CD4-positive, alpha-beta T cell treated with Interleukin-6 at 100 ng/mL for 8 hours (primary cell): ENCODE measurements at regions not wholly inside any gene's neighbourhood (a gene's known extent, or its start where the extent isn't known, plus 50 kb on each side); places are given as distances from the start of the nearest gene placed in this dataset.

ENCODE experiments used
- DNase-seq: peaks from one replicate; pipeline ENCODE4 v3.0.0-alpha.2; 2020; ENCODE audit warnings: mixed read lengths, low spot score

- no peak for DNase-seq
Measured at GRCh38 chr6:10048370-10049297, 366.2 kb downstream of the TFAP2A start.

GRCh38 chr6:10042280-10042679 is 372.6 kb downstream of the TFAP2A start:
- DNase-seq, result no peak

- no peak for DNase-seq
Measured at GRCh38 chr6:10033223-10033829, 381.5 kb downstream of the TFAP2A start.

GRCh38 chr6:10031617-10032016 is 383.3 kb downstream of the TFAP2A start:
- no peak for DNase-seq

GRCh38 chr6:10030942-10031537 is 383.8 kb downstream of the TFAP2A start:
- DNase-seq, result no peak

- no peak for DNase-seq
Measured at GRCh38 chr6:10028222-10028621, 386.7 kb downstream of the TFAP2A start.

- DNase-seq, result no peak
Measured at GRCh38 chr6:10019851-10020250, 395.0 kb downstream of the TFAP2A start.

GRCh38 chr6:10014557-10014956 is 400.3 kb downstream of the TFAP2A start:
- no peak for DNase-seq

GRCh38 chr6:10000551-10000950 is 414.3 kb downstream of the TFAP2A start:
- no peak for DNase-seq

GRCh38 chr6:9999796-10000195 is 415.1 kb downstream of the TFAP2A start:
- no peak for DNase-seq

GRCh38 chr6:9986273-9986672 is 428.6 kb downstream of the TFAP2A start:
- DNase-seq, result no peak

GRCh38 chr6:9985481-9985880 is 429.4 kb downstream of the TFAP2A start:
- DNase-seq, result no peak

GRCh38 chr6:9984607-9985006 is 430.3 kb downstream of the TFAP2A start:
- DNase-seq, result no peak

GRCh38 chr6:9983168-9983567 is 431.7 kb downstream of the TFAP2A start:
- no peak for DNase-seq

GRCh38 chr6:9982215-9982614 is 432.7 kb downstream of the TFAP2A start:
- no peak for DNase-seq

GRCh38 chr6:9979996-9980395 is 434.9 kb downstream of the TFAP2A start:
- DNase-seq, result no peak

- no peak for DNase-seq
Measured at GRCh38 chr6:9978480-9978879, 436.4 kb downstream of the TFAP2A start.

- DNase-seq, result no peak
Measured at GRCh38 chr6:9977411-9977810, 437.5 kb downstream of the TFAP2A start.

- DNase-seq, result no peak
Measured at GRCh38 chr6:9961646-9962045, 453.2 kb downstream of the TFAP2A start.

GRCh38 chr6:9957215-9957759 is 457.6 kb downstream of the TFAP2A start:
- DNase-seq, result no peak

- no peak for DNase-seq
Measured at GRCh38 chr6:9948678-9949077, 466.2 kb downstream of the TFAP2A start.

- DNase-seq, result no peak
Measured at GRCh38 chr6:9943986-9944385, 470.9 kb downstream of the TFAP2A start.

GRCh38 chr6:9943026-9943425 is 471.8 kb downstream of the TFAP2A start:
- no peak for DNase-seq
